DOHH2 (cell line): ENCODE measurements at regions not wholly inside any gene's neighbourhood (a gene's known extent, or its start where the extent isn't known, plus 50 kb on each side); places are given as distances from the start of the nearest gene placed in this dataset.

Experiments used
- CTCF ChIP-seq: fragments of 200-600 bp; sonication (generic); IDR thresholded peaks from one replicate; pipeline ENCODE4 v1.5.1; 2014; ENCODE audit warnings: antibody characterized with exemption, mild to moderate bottlenecking, low read depth, low read length; ENCODE audit not compliant: poor library complexity, severe bottlenecking
- EZH2phosphoT487 ChIP-seq: fragments of 200-600 bp; sonication (generic); IDR thresholded peaks from 2 replicates; pipeline ENCODE4 v1.6.1; 2017; ENCODE audit warnings: borderline replicate concordance, mild to moderate bottlenecking, antibody characterized with exemption, low read length, moderate library complexity, mixed read lengths

- TF ChIP-seq CTCF: no peak
- no peak for TF ChIP-seq EZH2phosphoT487
Measured at GRCh38 chrX:42050345-42050744, 127.0 kb upstream of the CASK start.
